Umbilical cord (tissue), 1 donor: ENCODE measurements at regions not wholly inside any gene's neighbourhood (a gene's known extent, or its start where the extent isn't known, plus 50 kb on each side); places are given as distances from the start of the nearest gene placed in this dataset.

ENCODE experiments used
- DNase-seq: peaks from one replicate; pipeline ENCODE4 v3.0.0-alpha.2; 2015; ENCODE audit warnings: low spot score

DNA sequence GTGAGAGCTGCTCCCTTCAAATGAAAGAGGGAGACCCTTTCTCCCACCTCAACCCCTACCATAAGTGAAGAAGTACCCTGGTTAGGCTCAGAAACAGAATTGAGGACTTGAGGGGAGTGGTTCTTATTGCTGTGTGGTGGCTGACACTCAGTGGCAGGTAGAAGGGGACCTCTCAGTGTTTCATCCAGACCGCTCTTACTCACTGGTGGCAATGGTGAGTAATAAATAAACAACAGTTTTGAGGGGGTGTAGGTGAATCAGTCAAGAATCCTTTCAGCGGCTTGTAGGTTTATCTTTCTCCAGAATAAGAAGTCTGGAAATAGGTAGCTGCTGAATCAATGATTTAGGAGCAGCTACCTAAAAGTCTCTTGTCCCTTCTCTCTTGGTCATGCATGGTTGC is 403.4 kb upstream of the B3GAT1 start:
- no peak for DNase-seq

DNA sequence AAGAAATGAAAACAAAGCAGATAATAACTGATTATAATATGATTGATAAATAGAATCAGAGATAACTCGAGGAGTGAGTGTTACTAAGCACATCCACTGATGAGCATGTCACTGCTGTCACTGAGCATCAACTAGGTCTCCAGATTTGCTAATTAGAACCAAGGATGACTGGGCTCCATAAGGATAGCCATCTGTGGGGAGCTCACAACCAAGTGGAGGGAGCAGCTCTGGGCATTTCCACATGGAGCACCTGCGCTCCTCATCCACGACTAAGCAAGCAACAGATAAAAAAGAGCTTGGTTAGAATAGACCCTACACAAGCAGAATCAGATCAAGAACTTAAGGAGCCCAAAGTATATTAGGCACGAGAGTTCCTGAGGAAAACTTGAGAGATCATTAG is 396.0 kb upstream of the B3GAT1 start:
- DNase-seq: no peak

DNA sequence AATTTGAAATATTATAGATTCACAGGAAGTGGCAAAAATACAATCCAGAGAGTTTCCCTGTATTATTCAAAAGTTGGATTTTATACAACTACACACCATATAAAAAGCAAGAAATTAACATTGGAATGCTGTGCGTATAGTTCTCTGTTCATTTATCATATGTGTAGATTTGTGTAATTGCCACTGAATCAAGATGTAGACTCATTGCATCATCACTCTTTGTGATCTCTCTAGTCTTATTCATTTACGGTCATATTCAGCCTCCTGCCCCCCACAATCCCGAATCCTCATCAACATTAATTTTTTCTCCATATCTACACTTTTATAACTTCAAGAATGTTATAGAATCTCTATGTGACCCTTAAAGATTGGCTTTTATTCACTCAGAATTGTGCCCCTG is 390.6 kb upstream of the B3GAT1 start:
- DNase-seq: no peak

- peak; percentile 12 for DNase-seq
Measured at GRCh38 chr11:134802116-134802515, 390.1 kb upstream of the B3GAT1 start.

DNA sequence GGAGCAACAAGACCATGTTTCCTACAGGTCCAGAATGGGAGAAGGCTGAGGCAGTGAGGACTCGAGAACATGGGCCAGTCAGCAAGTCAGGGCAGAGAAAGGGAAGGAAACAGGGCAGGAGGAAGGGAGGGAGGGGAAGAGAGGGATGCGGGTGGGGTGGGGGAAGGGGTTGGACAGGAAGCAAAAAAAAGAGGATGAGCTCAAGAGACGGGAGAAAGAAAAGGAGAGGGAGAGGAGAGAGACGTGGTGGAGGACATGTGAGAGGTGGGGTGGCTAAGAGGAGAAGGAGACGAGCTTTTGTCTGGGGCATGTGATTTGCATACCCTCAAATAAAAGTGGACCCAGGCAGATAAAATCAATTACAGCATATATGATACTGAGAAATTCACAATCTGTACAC is 389.5 kb upstream of the B3GAT1 start:
- peak; percentile 5 for DNase-seq

- no peak for DNase-seq
Measured at GRCh38 chr11:134800826-134801225, 388.8 kb upstream of the B3GAT1 start.

DNA sequence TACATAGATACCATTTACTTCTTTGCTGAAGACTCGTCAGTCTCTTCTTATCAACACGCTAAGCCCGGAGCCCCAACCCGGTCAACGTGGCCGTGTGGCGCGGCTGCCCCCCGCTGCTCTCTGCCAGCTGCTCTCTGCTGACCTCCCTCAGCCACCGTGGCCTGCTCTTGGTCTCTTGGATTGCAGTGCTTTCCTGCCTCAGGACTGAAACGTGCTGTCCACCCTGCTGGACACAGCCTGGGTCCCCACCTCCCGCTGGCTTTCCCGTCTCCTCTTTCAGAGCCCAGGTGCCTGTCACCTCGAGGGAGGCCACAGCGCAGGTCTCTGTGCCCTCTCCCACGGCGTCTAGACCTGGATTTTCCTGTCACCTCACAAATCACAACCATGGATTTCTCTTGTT is 388.1 kb upstream of the B3GAT1 start:
- no peak for DNase-seq

- DNase-seq: no peak
Measured at GRCh38 chr11:134799386-134799785, 387.3 kb upstream of the B3GAT1 start.

- DNase-seq: no peak
Measured at GRCh38 chr11:134797411-134798089, 385.5 kb upstream of the B3GAT1 start.

DNA sequence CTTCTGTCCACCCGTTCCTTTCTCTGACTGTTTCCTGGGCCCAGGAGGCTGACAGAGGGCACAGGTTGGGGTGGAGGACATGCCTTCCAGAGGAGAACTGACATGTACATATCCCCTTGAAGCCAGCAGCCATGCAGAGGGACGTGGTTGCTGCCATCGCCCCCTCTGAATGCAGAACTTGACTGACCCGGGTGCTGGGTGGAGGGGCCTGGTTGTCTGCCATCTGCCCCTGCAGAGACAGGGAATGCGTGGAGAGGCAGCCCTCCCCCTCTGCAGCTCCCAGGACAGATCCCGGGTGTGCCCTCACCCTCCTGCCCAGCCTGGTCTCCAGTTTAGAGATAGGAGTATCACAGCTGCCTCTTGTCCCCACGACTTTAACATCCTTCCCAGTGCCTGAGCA is 383.0 kb upstream of the B3GAT1 start:
- DNase-seq: no peak

GRCh38 chr11:134794192-134794591 is 382.1 kb upstream of the B3GAT1 start:
- no peak for DNase-seq

DNA sequence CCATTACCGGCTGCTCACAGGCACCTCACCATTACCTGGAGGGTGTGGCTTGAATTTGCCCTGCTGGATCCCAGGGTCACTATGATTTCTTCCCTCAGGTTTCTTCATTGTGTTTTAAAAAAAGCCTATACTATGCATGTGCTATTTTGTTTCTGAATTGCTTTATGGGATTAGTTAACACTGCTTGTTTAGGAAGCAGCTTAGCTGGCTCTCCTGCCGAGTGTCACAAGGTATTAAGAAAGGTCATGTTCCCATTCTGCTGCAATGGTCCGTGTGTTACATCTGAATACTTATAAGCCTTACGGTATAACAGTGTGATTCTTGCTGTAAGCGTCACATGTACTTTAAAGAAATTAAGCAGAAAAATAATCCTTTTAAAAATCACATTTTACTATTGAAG is 380.6 kb upstream of the B3GAT1 start:
- no peak for DNase-seq

DNA sequence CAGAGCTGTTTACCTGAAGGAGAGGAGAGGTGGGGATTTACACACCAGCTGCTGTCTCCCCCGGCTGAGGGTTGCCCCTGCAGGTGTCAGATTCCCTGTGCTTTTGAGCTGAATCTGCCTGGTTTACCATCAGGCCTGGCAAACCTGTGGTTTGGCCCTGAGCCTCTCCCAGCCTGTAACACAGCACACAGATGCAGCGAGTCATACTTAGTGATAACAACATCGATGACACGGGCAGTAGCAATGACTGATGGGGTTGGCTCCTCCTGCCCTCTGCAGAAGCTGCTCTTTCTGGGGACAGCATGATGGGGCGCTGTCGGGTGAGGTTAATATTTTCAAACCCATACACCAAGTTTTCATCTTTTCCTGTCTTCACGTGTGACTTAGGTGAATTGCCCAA is 380.0 kb upstream of the B3GAT1 start:
- no peak for DNase-seq

- DNase-seq: peak; percentile 77
Measured at GRCh38 chr11:134791102-134791501, 379.1 kb upstream of the B3GAT1 start.

- no peak for DNase-seq
Measured at GRCh38 chr11:134789104-134789503, 377.1 kb upstream of the B3GAT1 start.

- DNase-seq: no peak
Measured at GRCh38 chr11:134786636-134787035, 374.6 kb upstream of the B3GAT1 start.

DNA sequence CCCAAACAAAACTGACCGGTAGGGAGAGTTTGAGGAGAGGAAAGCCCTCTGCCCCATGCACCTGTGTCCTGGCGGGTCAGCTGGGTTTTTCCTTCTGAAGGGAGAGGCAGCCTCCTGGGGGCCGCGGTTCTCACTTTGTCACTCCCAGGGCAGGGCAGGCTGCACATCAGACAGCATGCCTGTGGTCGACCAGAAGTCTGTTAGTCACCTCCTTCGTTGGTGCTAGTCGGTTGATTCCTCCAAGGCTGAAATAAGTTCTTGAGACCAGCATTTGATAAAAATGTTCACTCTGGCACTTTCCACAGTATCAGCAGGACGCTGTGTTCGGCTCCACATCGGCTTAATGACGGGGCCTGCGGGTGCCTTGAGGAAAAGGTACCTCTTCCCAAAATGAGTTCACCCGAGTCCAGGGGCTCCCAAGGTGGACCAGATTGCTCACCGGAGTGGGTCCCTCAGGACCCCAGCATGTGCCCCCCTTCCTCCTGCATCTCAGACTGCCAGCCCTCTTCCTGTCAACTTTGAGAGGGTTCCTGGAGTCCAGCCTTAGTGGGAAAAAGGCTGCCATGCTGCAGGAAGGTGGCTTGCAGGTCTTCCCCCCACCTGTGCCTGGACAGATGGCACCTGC is 373.7 kb upstream of the B3GAT1 start:
- DNase-seq: no peak

DNA sequence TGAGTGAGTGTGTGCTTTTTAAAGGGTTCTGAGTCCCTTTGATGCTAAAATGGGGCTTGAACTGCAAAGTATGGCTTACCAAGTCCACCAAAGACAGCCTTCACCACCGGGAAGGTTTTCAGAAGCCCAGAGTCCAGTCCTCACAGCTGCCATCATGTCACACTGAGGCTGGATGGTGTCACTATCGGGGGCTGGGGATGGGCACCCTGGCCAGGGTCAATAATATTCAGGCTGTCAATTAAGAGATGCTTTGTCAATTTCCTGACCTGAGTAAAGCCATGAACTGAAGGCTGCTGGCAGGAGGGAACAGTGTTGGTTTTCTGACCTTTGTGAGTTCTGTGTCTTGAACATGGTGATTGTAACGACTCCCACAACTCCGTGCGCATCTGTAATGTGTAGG is 373.0 kb upstream of the B3GAT1 start:
- no peak for DNase-seq

DNA sequence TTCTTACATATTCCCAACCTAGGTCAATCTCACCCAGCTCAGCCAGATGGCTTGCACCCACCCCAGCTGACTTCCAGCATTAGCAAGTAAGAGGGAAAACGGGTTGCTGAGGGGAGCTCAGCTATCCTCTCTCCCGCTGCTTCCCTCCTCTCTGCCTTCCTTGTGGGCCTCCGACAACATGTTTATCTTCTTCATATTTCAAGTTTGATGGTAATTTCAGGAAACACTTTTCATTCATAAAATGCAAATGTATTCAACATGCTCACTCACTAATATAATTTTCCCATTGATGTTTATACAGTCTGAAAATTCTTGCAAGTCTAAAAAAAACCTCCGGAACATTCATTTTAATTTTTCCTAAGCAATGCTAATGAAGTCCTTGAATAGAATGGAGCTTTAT is 372.5 kb upstream of the B3GAT1 start:
- no peak for DNase-seq

GRCh38 chr11:134784046-134784445 is 372.0 kb upstream of the B3GAT1 start:
- no peak for DNase-seq

DNA sequence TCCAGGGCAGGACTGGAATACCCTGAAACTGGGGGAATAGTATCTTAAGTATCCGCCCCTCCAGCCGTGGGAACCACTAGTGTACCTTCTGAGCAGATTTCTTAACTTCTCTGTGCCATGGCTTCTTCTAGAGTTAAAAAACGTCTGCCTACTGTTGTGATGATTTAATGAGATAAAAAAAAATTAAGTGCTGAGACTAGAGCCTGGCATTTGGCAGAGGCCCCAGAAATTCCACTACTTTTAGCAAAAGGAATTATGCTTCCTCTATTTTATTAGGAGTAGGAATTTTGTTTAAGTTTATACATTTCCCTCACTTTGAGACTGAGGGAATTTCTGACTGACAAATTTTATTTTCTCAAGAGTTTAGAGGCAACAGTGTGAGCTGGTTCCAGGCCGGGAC is 371.2 kb upstream of the B3GAT1 start:
- peak; percentile 73 for DNase-seq

DNA sequence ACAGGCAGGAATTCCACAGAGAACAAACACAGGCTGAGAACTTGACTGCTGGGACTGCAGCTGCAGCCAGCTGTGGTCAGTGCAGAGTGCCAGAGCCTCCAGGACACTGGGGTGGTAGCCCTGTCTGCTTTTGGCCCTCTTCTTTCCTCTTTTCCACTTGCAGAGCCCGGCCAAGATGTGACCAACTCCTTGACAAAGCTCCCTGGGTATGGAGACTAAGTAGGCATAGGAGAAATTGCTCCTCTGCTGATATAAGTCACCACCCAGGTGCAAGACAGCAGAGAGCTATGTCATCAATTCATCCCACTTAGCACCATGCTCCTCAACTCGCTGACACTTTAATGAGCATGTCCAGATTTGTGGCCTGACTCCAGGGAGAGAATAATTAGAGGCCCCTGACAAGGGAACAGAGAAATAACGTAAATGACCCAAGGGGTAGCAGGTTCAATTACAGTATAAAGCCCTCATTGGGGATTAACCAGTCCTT is 369.4 kb upstream of the B3GAT1 start:
- DNase-seq: no peak

GRCh38 chr11:134780486-134781147 is 368.6 kb upstream of the B3GAT1 start:
- DNase-seq: peak; percentile 78
